ENCODE measurements at regions not wholly inside any gene's neighbourhood (a gene's known extent, or its start where the extent isn't known, plus 50 kb on each side); places are given as distances from the start of the nearest gene placed in this dataset.

- TF ChIP-seq CTCF (IDR thresholded peaks at IDR 0.05) (no peak), POLR2A (IDR thresholded peaks at IDR 0.05) (no peak)
Measured at GRCh38 chr7:155975490-155975889, 163.2 kb upstream of the SHH start.
